GM12878 (cell line): ENCODE measurements at regions not wholly inside any gene's neighbourhood (a gene's known extent, or its start where the extent isn't known, plus 50 kb on each side); places are given as distances from the start of the nearest gene placed in this dataset.

Experiments used
- ATAC-seq: fragments of 200-7000 bp; cut with Tn5 transposase; 3 replicates; pipeline ENCODE4 v1.9.1; 2020; ENCODE audit warnings: mild to moderate bottlenecking, moderate library complexity
- BruUV-seq: library from RNA; stranded (reverse); fragments of 400-500 nt; replicated peaks from 2 replicates; lab custom pipeline; 2021; lab: Mats Ljungman, UMichigan
- CTCF ChIA-PET: fragments of 300-600 bp; sonication (Branson Sonifier 250); formaldehyde crosslinking; extraction: SDS; loops from one replicate; lab custom pipeline; 2021; ENCODE audit warnings: inconsistent platforms; lab: Yijun Ruan, JAX
- POLR2A ChIA-PET: fragments of 350-600 bp; formaldehyde crosslinking; extraction: SDS; loops from one replicate; lab custom pipeline; 2021; ENCODE audit warnings: inconsistent platforms; lab: Charles Lee
- RAD21 ChIA-PET: fragments of 300-600 bp; sonication (Branson Sonifier 250); formaldehyde crosslinking; loops from one replicate; lab custom pipeline; 2023; ENCODE audit warnings: antibody characterized with exemption; ENCODE audit not compliant: unreplicated experiment; lab: Charles Lee
- SMC1A ChIA-PET: fragments of 300-600 bp; sonication (Branson Sonifier 250); formaldehyde crosslinking; loops from one replicate; lab custom pipeline; 2023; ENCODE audit not compliant: unreplicated experiment, uncharacterized antibody; lab: Charles Lee
- DNase-seq: peaks from one replicate; pipeline ENCODE4 v3.0.0-alpha.2; 2011; ENCODE audit warnings: low read depth, low spot score
- FAIRE-seq: peaks from 3 replicates; lab custom pipeline; 2011; peaks lifted over from hg19 to GRCh38; lab: Jason Lieb, UNC
- H2AFZ ChIP-seq: 2 replicates; pipeline ENCODE4 v1.6.0; 2011; ENCODE audit warnings: low read depth, low read length, control low read depth; ENCODE audit not compliant: control insufficient read depth
- H3K27ac ChIP-seq: 2 replicates; pipeline ENCODE4 v1.5.1; 2011; ENCODE audit warnings: control low read depth; ENCODE audit not compliant: control insufficient read depth, insufficient read depth
- H3K27me3 ChIP-seq, 2 experiments: replicated peaks in 1 of 2; 2 replicates each; pipeline versions ENCODE4 v1.6.0 to v1.6.1; 2011; ENCODE audit warnings: low read length in 1 of 2; ENCODE audit not compliant: control insufficient read depth in 2 of 2, insufficient read depth in 2 of 2
- H3K36me3 ChIP-seq, 2 experiments: 2 replicates each; pipeline ENCODE4 v1.5.1; 2011; ENCODE audit warnings: low read length in 1 of 2; ENCODE audit not compliant: control insufficient read depth in 2 of 2, insufficient read depth in 2 of 2
- H3K4me1 ChIP-seq: 2 replicates; pipeline ENCODE4 v1.6.1; 2011; ENCODE audit warnings: mild to moderate bottlenecking, low read length, moderate library complexity, mixed read lengths; ENCODE audit not compliant: control insufficient read depth, insufficient read depth
- H3K4me2 ChIP-seq: 2 replicates; pipeline ENCODE4 v1.6.0; 2011; ENCODE audit warnings: control low read depth; ENCODE audit not compliant: control insufficient read depth, insufficient read depth
- H3K4me3 ChIP-seq: fragments of 200-600 bp; sonication (generic); 2 replicates; pipeline ENCODE4 v1.5.1; 2016
- H3K79me2 ChIP-seq: 2 replicates; pipeline ENCODE4 v1.6.0; 2011; ENCODE audit warnings: low read length; ENCODE audit not compliant: control insufficient read depth, insufficient read depth
- H3K9ac ChIP-seq: 2 replicates; pipeline ENCODE4 v1.8.0; 2011; ENCODE audit warnings: low read length, control low read depth, mixed read lengths; ENCODE audit not compliant: control insufficient read depth, insufficient read depth
- H3K9me3 ChIP-seq: replicated peaks from 3 replicates; pipeline ENCODE4 v1.5.1; 2011; ENCODE audit warnings: mild to moderate bottlenecking, low read length; ENCODE audit not compliant: control insufficient read depth, insufficient read depth
- H4K20me1 ChIP-seq: 2 replicates; pipeline ENCODE4 v1.6.0; 2011; ENCODE audit not compliant: control insufficient read depth, insufficient read depth
- BCL3 ChIP-seq: IDR thresholded peaks from 2 replicates; pipeline ENCODE4 v1.6.1; 2011; ENCODE audit warnings: borderline replicate concordance, low read depth, mild to moderate bottlenecking, moderate library complexity, low read length; ENCODE audit not compliant: insufficient read depth, poor library complexity, severe bottlenecking
- CEBPB ChIP-seq, 2 experiments: fragments of 150-350 bp in 1 of 2; IDR thresholded peaks; 2 replicates each; pipeline ENCODE4 v1.6.1; 2012 to 2014; ENCODE audit warnings: low read depth in 2 of 2, low read length in 2 of 2, borderline replicate concordance in 1 of 2, inconsistent platforms in 1 of 2
- CHD4 ChIP-seq: fragments of 200-600 bp; sonication (generic); IDR thresholded peaks from 2 replicates; pipeline ENCODE4 v1.6.1; 2016; ENCODE audit warnings: mild to moderate bottlenecking
- EGR1 ChIP-seq, 2 experiments: IDR thresholded peaks; 1 replicate in 1 of 2; 2 replicates in 1 of 2; pipeline ENCODE4 v1.6.1; 2011 to 2012; ENCODE audit warnings: low read depth in 2 of 2, low read length in 2 of 2, borderline replicate concordance in 1 of 2, mild to moderate bottlenecking in 1 of 2, moderate library complexity in 1 of 2
- MEF2A ChIP-seq: IDR thresholded peaks from 2 replicates; pipeline ENCODE4 v1.6.1; 2011; ENCODE audit warnings: low read depth, mild to moderate bottlenecking, low read length, moderate library complexity; ENCODE audit not compliant: insufficient read depth
- MXI1 ChIP-seq: fragments of 150-350 bp; IDR thresholded peaks from 2 replicates; pipeline ENCODE4 v1.6.1; 2011; ENCODE audit warnings: low read depth, mild to moderate bottlenecking, inconsistent platforms, low read length, improper control_type of control experiment
- NFYA ChIP-seq: IDR thresholded peaks from 2 replicates; pipeline ENCODE4 v1.6.1; 2011; ENCODE audit warnings: low read depth, mild to moderate bottlenecking, low read length, improper control_type of control experiment, borderline replicate concordance
- NFYB ChIP-seq: IDR thresholded peaks from 2 replicates; pipeline ENCODE4 v1.6.1; 2011; ENCODE audit warnings: low read depth, mild to moderate bottlenecking, low read length, improper control_type of control experiment, moderate library complexity; ENCODE audit not compliant: insufficient read depth
- RFX5 ChIP-seq: IDR thresholded peaks from 2 replicates; pipeline ENCODE4 v1.6.1; 2011; ENCODE audit warnings: low read depth, low read length, improper control_type of control experiment
- WGBS: methylation state at CpG from one replicate; pipeline ENCODE4 v1.1.6; 2016; ENCODE audit warnings: low lambda C conversion rate; ENCODE audit not compliant: insufficient replicate concordance, insufficient coverage; ENCODE audit errors: missing lambda C conversion rate; 5-methylcytosine and 5-hydroxymethylcytosine counted together
- in situ Hi-C: fragments of 300-500 bp; cut with MboI; formaldehyde crosslinking; loops from 9 replicates; pipeline ENCODE4 v1.14.3; 2018; ENCODE audit warnings: mixed read lengths
- intact Hi-C: fragments of 100-400 bp; cut with micrococcal nuclease; formaldehyde crosslinking; loops from one replicate; pipeline ENCODE4 v1.14.2; 2022; ENCODE audit not compliant: unreplicated experiment
- TF ChIP-seq, protein P1 (sequence below): IDR thresholded peaks from 2 replicates; pipeline ENCODE4 v1.6.1; 2012; ENCODE audit warnings: low read depth, low read length, improper control_type of control experiment

DNA sequence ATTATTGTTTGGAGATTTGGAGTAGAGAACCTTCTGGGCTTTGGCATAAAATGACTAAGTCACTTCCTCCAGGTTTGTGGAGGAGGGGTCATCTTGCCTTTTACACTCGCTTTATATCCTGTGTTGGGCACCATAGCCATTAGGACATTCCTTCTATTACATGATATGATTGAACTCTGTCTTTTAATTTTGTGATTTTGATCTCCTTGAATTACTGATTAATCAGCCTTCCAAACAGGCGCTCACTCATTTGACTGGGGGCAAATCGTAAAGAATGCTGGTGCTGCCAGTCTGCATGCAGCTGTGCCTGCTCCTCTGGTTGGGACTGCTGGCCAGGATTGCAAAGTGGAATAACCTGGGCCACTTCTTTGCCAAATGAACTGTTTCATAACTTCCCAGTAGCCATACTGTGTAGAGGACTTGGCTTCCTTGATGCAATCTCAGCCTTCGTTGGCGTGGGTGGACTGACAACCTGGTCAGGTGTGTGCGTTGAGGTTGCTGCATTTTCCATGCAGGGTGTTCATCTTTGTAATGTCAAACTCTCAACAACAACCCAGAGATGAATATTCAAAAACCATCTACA lies 65.9 kb upstream of the RAB11FIP2 start:
- H3K79me2 ChIP-seq, result no peaks in the 10 kb centered on the region
- H3K27me3 ChIP-seq, result no peaks in the 10 kb centered on the region; a peak in 1 of 4 replicates
- CTCF ChIA-PET, result no interaction called here
- no peak for FAIRE-seq
- H4K20me1 ChIP-seq, result no peaks in the 10 kb centered on the region
- intact Hi-C loops (no loop called here), in situ Hi-C loops (no loop called here)
- no peaks in the 10 kb centered on the region for H3K9me3 ChIP-seq
- DNase-seq, result no peak
- SMC1A ChIA-PET, result no interaction called here
- 58% methylated on average over 6 of the region's 6 CpGs for WGBS
- no peak overlapping the region for H2AFZ ChIP-seq
- no peak overlapping the region for H3K4me2 ChIP-seq
- no peak for ATAC-seq
- POLR2A ChIA-PET, result interaction anchor here (0.7 kb wide), 1 partner anchor 727 kb away, joined by 3 read pairs; no protein-coding TSS in a partner anchor
- no peak overlapping the region for H3K4me3 ChIP-seq
- H3K4me1 ChIP-seq, result no peaks in the 10 kb centered on the region
- H3K27ac ChIP-seq, result no peak overlapping the region
- BruUV-seq, result no TSS peak
- H3K36me3 ChIP-seq, result no peaks in the 10 kb centered on the region
- TF ChIP-seq MEF2A, result no peak
- no peak for TF ChIP-seq CHD4
- no peak for TF ChIP-seq EGR1 (IDR thresholded peaks at IDR 0.05; ENCODE audit: borderline replicate concordance in 1 of 2, low read depth in 2 of 2, low read length in 2 of 2)
- TF ChIP-seq CEBPB (IDR thresholded peaks at IDR 0.05; ENCODE audit: borderline replicate concordance in 1 of 2, low read depth in 2 of 2, low read length in 2 of 2), result no peak
- no peak for TF ChIP-seq BCL3
- no peak overlapping the region for H3K9ac ChIP-seq
- RAD21 ChIA-PET, result no interaction called here

DNA sequence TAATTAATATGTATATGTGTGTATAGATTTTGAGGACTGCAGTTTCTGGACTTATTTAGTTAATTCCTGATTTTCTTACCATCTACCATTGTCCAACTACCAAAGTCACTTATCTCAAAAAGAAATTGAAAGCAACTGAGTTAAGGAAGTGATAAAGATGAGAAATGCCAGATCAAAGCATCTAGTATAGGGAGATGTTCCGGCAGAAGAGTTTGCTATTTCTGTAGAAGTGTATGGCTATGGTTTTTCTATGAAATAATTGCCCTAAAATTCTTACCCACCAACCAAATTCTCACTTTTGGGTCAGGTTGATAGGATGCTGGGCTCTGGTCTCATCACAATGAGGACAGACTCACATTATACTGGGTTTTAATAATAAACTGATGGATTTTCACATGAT lies 64.0 kb upstream of the RAB11FIP2 start:
- TF ChIP-seq MXI1, result no peak
- TF ChIP-seq, protein P1, sequence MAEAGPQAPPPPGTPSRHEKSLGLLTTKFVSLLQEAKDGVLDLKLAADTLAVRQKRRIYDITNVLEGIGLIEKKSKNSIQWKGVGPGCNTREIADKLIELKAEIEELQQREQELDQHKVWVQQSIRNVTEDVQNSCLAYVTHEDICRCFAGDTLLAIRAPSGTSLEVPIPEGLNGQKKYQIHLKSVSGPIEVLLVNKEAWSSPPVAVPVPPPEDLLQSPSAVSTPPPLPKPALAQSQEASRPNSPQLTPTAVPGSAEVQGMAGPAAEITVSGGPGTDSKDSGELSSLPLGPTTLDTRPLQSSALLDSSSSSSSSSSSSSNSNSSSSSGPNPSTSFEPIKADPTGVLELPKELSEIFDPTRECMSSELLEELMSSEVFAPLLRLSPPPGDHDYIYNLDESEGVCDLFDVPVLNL, result no peak
- no peak for TF ChIP-seq NFYA
- TF ChIP-seq RFX5, result no peak
- no peak for TF ChIP-seq NFYB
- 0% methylated on average over 1 of the region's 1 CpG for WGBS
- DNase-seq, result no peak
- in situ Hi-C loops (no loop called here), intact Hi-C loops (no loop called here)
- no peak for ATAC-seq
- H3K79me2 ChIP-seq, result no peaks in the 10 kb centered on the region
- RAD21 ChIA-PET, result no interaction called here
- CTCF ChIA-PET, result no interaction called here
- POLR2A ChIA-PET, result no interaction called here
- FAIRE-seq, result no peak
- no peaks in the 10 kb centered on the region for H3K36me3 ChIP-seq
- H3K27me3 ChIP-seq, result no peaks in the 10 kb centered on the region; a peak in 1 of 4 replicates
- H3K4me2 ChIP-seq, result no peak overlapping the region
- no peak overlapping the region for H3K27ac ChIP-seq
- no peaks in the 10 kb centered on the region for H4K20me1 ChIP-seq
- H3K9ac ChIP-seq, result no peak overlapping the region
- H3K9me3 ChIP-seq, result no peaks in the 10 kb centered on the region
- SMC1A ChIA-PET, result no interaction called here
- H3K4me3 ChIP-seq, result no peak overlapping the region
- no peaks in the 10 kb centered on the region for H3K4me1 ChIP-seq
- no TSS peak for BruUV-seq
- no peak overlapping the region for H2AFZ ChIP-seq
